SIG-M5 (cell line): ENCODE measurements at regions not wholly inside any gene's neighbourhood (a gene's known extent, or its start where the extent isn't known, plus 50 kb on each side); places are given as distances from the start of the nearest gene placed in this dataset.

ENCODE experiments used
- DNase-seq: peaks from one replicate; lab custom pipeline; 2025; lab: John Stamatoyannopoulos, UW

- no peak for DNase-seq
Measured at GRCh38 chr2:198220763-198221610, 416.6 kb downstream of the PLCL1 start.

DNA sequence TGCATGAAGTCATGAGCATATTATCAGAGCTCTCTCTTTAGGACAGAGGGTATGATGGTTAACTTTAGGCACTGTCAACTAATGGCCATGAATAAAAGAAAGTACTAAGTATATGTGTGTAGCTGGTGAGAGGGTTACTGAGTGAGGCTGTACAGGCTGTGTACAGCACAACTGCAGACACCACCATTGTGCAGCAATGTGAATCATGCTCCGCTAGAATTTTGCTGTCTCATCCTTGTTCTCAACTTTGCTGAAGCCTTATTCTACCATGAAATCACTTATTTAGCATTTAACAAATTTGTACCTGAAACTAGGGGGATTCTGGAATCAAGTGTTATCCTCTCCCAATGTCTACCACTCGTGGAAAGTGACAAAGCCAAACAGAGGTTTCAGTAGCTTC is 414.9 kb downstream of the PLCL1 start:
- no peak for DNase-seq

DNA sequence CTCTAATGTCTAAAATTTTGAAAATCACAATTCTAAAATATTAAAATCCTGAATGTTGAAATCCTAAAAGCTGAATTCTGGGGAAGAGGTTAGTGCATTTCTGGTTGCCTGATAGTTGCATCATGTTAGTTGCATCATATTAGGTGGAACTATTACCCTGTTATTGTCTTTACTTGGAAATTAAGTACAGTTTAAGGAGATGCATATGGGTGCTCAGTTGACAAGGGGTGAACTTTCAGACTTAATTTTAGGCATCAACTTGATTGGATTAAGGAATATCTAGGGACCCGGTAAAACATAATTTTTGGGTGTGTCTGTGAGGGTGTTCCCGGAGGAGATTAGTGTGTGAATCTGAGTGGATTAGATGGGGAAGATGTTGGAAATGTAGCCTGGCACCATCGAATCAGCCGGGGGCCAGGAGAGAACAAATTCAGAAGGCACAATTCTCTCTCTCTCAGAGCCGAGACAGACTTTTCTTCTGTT is 409.8 kb downstream of the PLCL1 start:
- DNase-seq: no peak

- DNase-seq: no peak
Measured at GRCh38 chr2:198213253-198213652, 408.9 kb downstream of the PLCL1 start.

DNA sequence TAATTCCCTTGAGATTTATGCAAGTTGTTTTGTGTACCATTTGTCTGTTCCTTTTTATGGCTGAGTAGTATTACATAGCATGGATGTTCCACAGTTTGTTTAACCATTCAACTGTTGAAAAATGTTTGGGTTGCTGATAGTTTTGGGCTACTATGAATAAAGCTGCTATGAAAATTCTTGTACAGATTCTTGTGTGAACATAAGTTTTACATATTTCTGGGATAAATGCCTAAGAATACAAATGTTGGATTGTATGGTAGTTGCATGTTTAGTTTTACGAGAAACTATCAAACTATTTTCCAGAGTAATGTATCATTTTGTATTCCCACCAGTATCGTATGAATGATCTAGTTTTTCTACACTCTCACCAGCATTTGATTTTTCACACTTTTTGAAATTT is 407.3 kb downstream of the PLCL1 start:
- no peak for DNase-seq

GRCh38 chr2:198203336-198204069 is 399.1 kb downstream of the PLCL1 start:
- DNase-seq: no peak
